ENCODE measurements at regions not wholly inside any gene's neighbourhood (a gene's known extent, or its start where the extent isn't known, plus 50 kb on each side); places are given as distances from the start of the nearest gene placed in this dataset.

- H3K4me3 Mint-ChIP-seq (ENCODE audit: unreplicated experiment) = peak overlapping the region; percentile 7
Measured at GRCh38 chr13:29908416-29909080, 58.1 kb upstream of the UBL3 start.

GRCh38 chr13:29907670-29908069 is 57.3 kb upstream of the UBL3 start:
- H3K36me3 Mint-ChIP-seq (ENCODE audit: insufficient read depth, unreplicated experiment) = no peaks in the 10 kb centered on the region
- H3K27me3 Mint-ChIP-seq (ENCODE audit: insufficient read depth, unreplicated experiment) = no peaks in the 10 kb centered on the region
- no peak overlapping the region for H3K4me3 Mint-ChIP-seq (ENCODE audit: unreplicated experiment)
- no TSS peak for BruUV-seq (replicated peaks)
- no peak for TF ChIP-seq CTCF (IDR thresholded peaks at IDR 0.05; ENCODE audit: unreplicated experiment)
- CTCF ChIA-PET = interaction anchor here (0.6 to 2.1 kb wide), 11 partner anchors 9 to 334 kb away, joined by 3 to 18 read pairs (median 5); partner anchors contain the start of gene UBL3
- H3K4me1 Mint-ChIP-seq (ENCODE audit: insufficient read depth, unreplicated experiment) = peaks cover 58% of the 10 kb centered on the region
- POLR2A ChIA-PET = interaction anchor here (0.5 to 2.3 kb wide), 6 partner anchors 13 to 214 kb away, joined by 3 to 93 read pairs (median 10); partner anchors contain the start of gene UBL3
- peak overlapping the region; percentile 92 for H3K27ac Mint-ChIP-seq (ENCODE audit: low read depth, unreplicated experiment)
- DNase-seq (ENCODE audit: unreplicated experiment) = no peak
- intact Hi-C loops (cut with micrococcal nuclease) = no loop called here
- no peaks in the 10 kb centered on the region for H3K9me3 Mint-ChIP-seq (ENCODE audit: unreplicated experiment)

More at GRCh38 chr13:29908416-29909080, 58.1 kb upstream of the UBL3 start:
- POLR2A ChIA-PET = interaction anchor here (0.6 to 2.3 kb wide), 6 partner anchors 12 to 215 kb away, joined by 3 to 93 read pairs (median 10); partner anchors contain the start of gene UBL3
- DNase-seq (ENCODE audit: unreplicated experiment) = peak; percentile 75
- intact Hi-C loops (cut with micrococcal nuclease) = no loop called here
- Mint-ChIP-seq H3K27ac (ENCODE audit: low read depth, unreplicated experiment) (peak overlapping the region; percentile 92), H3K9me3 (ENCODE audit: unreplicated experiment) (no peaks in the 10 kb centered on the region), H3K36me3 (ENCODE audit: insufficient read depth, unreplicated experiment) (no peaks in the 10 kb centered on the region), H3K27me3 (ENCODE audit: insufficient read depth, unreplicated experiment) (no peaks in the 10 kb centered on the region), H3K4me1 (ENCODE audit: insufficient read depth, unreplicated experiment) (peaks cover 55% of the 10 kb centered on the region)
- CTCF ChIA-PET = interaction anchor here (0.7 to 2.1 kb wide), 7 partner anchors 8 to 400 kb away, joined by 3 to 18 read pairs (median 8); partner anchors contain the start of gene UBL3
- BruUV-seq (replicated peaks) = no TSS peak
- no peak for TF ChIP-seq CTCF (IDR thresholded peaks at IDR 0.05; ENCODE audit: unreplicated experiment)

- POLR2A ChIA-PET = interaction anchor here (0.6 to 6.3 kb wide), 12 partner anchors 12 to 353 kb away, joined by 3 to 133 read pairs (median 5); partner anchors contain the start of gene UBL3
- intact Hi-C loops (cut with micrococcal nuclease) = no loop called here
- Mint-ChIP-seq H3K4me3 (ENCODE audit: unreplicated experiment) (no peak overlapping the region), H3K9me3 (ENCODE audit: unreplicated experiment) (no peaks in the 10 kb centered on the region), H3K36me3 (ENCODE audit: insufficient read depth, unreplicated experiment) (no peaks in the 10 kb centered on the region), H3K27ac (ENCODE audit: low read depth, unreplicated experiment) (peak overlapping the region; percentile 92), H3K27me3 (ENCODE audit: insufficient read depth, unreplicated experiment) (no peaks in the 10 kb centered on the region), H3K4me1 (ENCODE audit: insufficient read depth, unreplicated experiment) (peaks cover 60% of the 10 kb centered on the region)
- BruUV-seq (replicated peaks) = no TSS peak
- CTCF ChIA-PET = interaction anchor here (1.1 to 2.4 kb wide), 5 partner anchors 11 to 59 kb away, joined by 3 to 9 read pairs (median 5); no protein-coding TSS in a partner anchor
- DNase-seq (ENCODE audit: unreplicated experiment) = no peak
- TF ChIP-seq CTCF (IDR thresholded peaks at IDR 0.05; ENCODE audit: unreplicated experiment) = no peak
Measured at GRCh38 chr13:29906432-29907011, 56.1 kb upstream of the UBL3 start.

GRCh38 chr13:29905845-29906244 is 55.4 kb upstream of the UBL3 start:
- ChIA-PET CTCF (interaction anchor here (1.0 to 2.4 kb wide), 9 partner anchors 12 to 209 kb away, joined by 3 to 10 read pairs (median 5); no protein-coding TSS in a partner anchor), POLR2A (interaction anchor here (0.6 to 6.3 kb wide), 12 partner anchors 10 to 353 kb away, joined by 3 to 133 read pairs (median 3); partner anchors contain the start of gene UBL3)
- peak; percentile 86 for DNase-seq (ENCODE audit: unreplicated experiment)
- Mint-ChIP-seq H3K9me3 (ENCODE audit: unreplicated experiment) (no peaks in the 10 kb centered on the region), H3K4me1 (ENCODE audit: insufficient read depth, unreplicated experiment) (peaks cover 60% of the 10 kb centered on the region), H3K27ac (ENCODE audit: low read depth, unreplicated experiment) (peak overlapping the region; percentile 92), H3K4me3 (ENCODE audit: unreplicated experiment) (no peak overlapping the region), H3K27me3 (ENCODE audit: insufficient read depth, unreplicated experiment) (no peaks in the 10 kb centered on the region), H3K36me3 (ENCODE audit: insufficient read depth, unreplicated experiment) (no peaks in the 10 kb centered on the region)
- TF ChIP-seq CTCF (IDR thresholded peaks at IDR 0.05; ENCODE audit: unreplicated experiment) = no peak
- intact Hi-C loops (cut with micrococcal nuclease) = no loop called here
- no TSS peak for BruUV-seq (replicated peaks)

Measured in MCF 10A (cell line).